ENCODE measurements at regions not wholly inside any gene's neighbourhood (a gene's known extent, or its start where the extent isn't known, plus 50 kb on each side); places are given as distances from the start of the nearest gene placed in this dataset.

DNA sequence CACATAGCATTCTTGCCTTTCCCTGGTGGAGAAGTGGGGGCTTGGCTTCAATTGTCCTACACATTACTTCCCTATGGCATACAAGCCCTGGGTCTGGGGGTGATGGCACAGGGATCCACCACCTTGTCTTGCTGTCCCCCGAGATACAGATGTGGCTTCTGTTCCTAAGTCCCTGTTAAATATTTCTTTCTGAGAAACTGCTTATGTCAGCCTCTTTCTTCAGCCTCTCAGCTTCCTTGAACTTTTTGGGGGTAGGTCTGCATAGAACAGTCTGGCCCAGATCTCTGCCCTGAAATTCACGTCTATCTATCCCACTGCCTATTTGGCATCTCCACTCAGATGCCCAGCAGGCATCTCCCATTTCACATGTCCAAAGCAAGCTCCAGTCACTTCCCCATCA is 177.4 kb downstream of the SCP2D1 start:
- Histone ChIP-seq H3K27me3 (no peaks in the 10 kb centered on the region), H3K4me3 (no peak overlapping the region), H3K27ac (peak overlapping the region; percentile 58 to 86), H3K9me3 (no peaks in the 10 kb centered on the region), H3K4me1 (no peaks in the 10 kb centered on the region), H3K36me3 (no peaks in the 10 kb centered on the region)
- intact Hi-C loops (cut with DNase I; ENCODE audit: low total_unique reads), result no loop called here
- TF ChIP-seq POLR2A (IDR thresholded peaks at IDR 0.05) (no peak), POLR2AphosphoS5 (IDR thresholded peaks at IDR 0.05) (no peak)
- TF ChIP-seq, protein P1, sequence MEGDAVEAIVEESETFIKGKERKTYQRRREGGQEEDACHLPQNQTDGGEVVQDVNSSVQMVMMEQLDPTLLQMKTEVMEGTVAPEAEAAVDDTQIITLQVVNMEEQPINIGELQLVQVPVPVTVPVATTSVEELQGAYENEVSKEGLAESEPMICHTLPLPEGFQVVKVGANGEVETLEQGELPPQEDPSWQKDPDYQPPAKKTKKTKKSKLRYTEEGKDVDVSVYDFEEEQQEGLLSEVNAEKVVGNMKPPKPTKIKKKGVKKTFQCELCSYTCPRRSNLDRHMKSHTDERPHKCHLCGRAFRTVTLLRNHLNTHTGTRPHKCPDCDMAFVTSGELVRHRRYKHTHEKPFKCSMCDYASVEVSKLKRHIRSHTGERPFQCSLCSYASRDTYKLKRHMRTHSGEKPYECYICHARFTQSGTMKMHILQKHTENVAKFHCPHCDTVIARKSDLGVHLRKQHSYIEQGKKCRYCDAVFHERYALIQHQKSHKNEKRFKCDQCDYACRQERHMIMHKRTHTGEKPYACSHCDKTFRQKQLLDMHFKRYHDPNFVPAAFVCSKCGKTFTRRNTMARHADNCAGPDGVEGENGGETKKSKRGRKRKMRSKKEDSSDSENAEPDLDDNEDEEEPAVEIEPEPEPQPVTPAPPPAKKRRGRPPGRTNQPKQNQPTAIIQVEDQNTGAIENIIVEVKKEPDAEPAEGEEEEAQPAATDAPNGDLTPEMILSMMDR (IDR thresholded peaks at IDR 0.05), result no peak
- DNase-seq (ENCODE audit: low spot score in 2 of 2), result no peak

DNA sequence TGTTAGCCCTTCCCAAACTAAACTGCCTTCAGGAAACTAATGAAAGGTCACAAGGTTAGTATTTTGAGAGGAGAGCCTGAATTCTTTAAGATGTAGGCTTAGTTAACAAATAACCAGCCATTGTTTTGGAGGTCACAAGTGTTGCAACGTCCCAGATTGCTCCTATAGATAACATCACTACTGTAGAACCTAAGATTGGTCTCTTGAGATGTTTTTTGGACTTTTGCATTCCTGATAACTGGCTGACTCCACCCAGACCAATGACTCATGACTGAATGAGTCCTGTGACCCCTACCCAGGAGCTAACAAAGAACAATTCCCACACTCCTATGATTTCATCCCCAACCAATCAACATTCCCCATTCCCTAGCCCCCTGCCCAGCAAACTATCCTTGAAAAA is 178.8 kb downstream of the SCP2D1 start:
- no peak for DNase-seq (ENCODE audit: low spot score in 2 of 2)
- Histone ChIP-seq H3K36me3 (no peaks in the 10 kb centered on the region), H3K27ac (no peak overlapping the region), H3K4me3 (no peak overlapping the region), H3K4me1 (no peaks in the 10 kb centered on the region), H3K9me3 (no peaks in the 10 kb centered on the region), H3K27me3 (no peaks in the 10 kb centered on the region)
- no peak for TF ChIP-seq POLR2AphosphoS5 (IDR thresholded peaks at IDR 0.05)
- TF ChIP-seq, protein P1 (IDR thresholded peaks at IDR 0.05), result no peak
- TF ChIP-seq POLR2A (IDR thresholded peaks at IDR 0.05), result no peak
- intact Hi-C loops (cut with DNase I; ENCODE audit: low total_unique reads), result no loop called here

DNA sequence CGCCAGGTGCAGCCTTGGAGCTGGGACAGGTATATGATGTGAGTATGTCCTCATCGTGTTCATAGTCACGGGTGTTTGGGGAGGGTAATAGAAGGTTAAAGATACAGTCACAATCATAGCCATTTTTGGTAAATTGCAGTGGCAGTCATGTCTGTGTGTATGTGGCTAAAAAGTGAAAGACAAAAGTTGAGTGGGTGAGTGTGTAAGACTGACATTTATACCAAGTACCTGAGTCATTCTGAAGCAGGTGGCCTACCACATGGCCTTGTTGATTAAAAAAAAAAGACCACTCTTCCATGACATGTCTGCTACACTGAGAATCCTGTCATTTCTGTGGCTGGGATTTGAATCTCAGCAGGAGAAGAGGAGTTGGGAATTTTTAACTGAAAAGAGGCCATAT is 181.9 kb downstream of the SCP2D1 start:
- intact Hi-C loops (cut with DNase I; ENCODE audit: low total_unique reads), result no loop called here
- Histone ChIP-seq H3K27me3 (no peaks in the 10 kb centered on the region), H3K27ac (no peak overlapping the region), H3K4me1 (no peaks in the 10 kb centered on the region), H3K36me3 (no peaks in the 10 kb centered on the region), H3K4me3 (no peak overlapping the region), H3K9me3 (no peaks in the 10 kb centered on the region)
- DNase-seq (ENCODE audit: low spot score in 2 of 2), result no peak
- TF ChIP-seq POLR2A (IDR thresholded peaks at IDR 0.05) (no peak), POLR2AphosphoS5 (IDR thresholded peaks at IDR 0.05) (no peak)
- TF ChIP-seq, protein P1 (IDR thresholded peaks at IDR 0.05), result no peak

DNA sequence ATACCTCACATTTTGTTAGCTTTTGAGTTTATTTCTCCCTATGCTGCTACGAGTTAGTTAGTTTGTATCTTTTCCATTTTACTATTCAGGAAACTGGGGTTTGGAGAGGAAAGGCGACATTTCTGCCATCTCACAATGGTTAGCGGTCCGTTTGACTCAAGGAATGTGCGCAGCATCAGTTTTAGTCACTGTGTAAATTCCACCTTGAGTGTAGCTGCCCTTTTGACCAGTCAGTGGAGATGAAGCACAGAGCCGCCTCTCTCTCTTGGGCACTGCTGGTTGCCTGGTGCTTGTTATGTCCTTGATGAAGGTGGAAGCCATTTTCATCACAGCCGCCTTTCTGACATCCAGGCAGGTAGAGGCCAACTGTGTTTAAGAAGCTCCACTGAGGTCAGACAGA is 185.5 kb downstream of the SCP2D1 start:
- no peak for DNase-seq (ENCODE audit: low spot score in 2 of 2)
- Histone ChIP-seq H3K4me1 (no peaks in the 10 kb centered on the region), H3K27me3 (no peaks in the 10 kb centered on the region), H3K27ac (no peak overlapping the region), H3K9me3 (no peaks in the 10 kb centered on the region), H3K4me3 (no peak overlapping the region), H3K36me3 (no peaks in the 10 kb centered on the region)
- TF ChIP-seq POLR2A (IDR thresholded peaks at IDR 0.05) (no peak), POLR2AphosphoS5 (IDR thresholded peaks at IDR 0.05) (no peak)
- TF ChIP-seq, protein P1 (IDR thresholded peaks at IDR 0.05), result no peak
- intact Hi-C loops (cut with DNase I; ENCODE audit: low total_unique reads), result no loop called here

DNA sequence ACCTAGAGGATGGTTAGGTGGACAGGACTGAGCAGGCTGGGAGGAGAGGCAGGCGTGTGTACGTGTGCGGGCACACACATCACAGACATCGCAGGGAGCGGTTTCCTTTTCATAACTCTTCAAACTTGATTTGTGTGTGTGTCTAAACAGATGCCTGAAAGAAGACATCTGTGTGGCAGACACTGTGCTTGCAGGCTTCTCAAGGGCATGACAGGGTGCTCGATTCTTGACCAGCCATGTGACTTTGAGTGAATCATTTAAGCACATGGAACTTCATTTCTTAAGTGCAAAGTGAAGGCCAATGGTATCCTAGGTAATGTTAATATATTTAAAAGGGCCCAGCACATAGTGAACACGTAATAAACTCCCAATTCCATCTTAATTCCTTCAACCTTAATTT is 186.5 kb downstream of the SCP2D1 start:
- Histone ChIP-seq H3K36me3 (no peaks in the 10 kb centered on the region), H3K4me1 (no peaks in the 10 kb centered on the region), H3K27ac (no peak overlapping the region), H3K9me3 (no peaks in the 10 kb centered on the region), H3K4me3 (no peak overlapping the region), H3K27me3 (no peaks in the 10 kb centered on the region)
- intact Hi-C loops (cut with DNase I; ENCODE audit: low total_unique reads), result no loop called here
- DNase-seq (ENCODE audit: low spot score in 2 of 2), result no peak
- TF ChIP-seq POLR2AphosphoS5 (IDR thresholded peaks at IDR 0.05) (no peak), POLR2A (IDR thresholded peaks at IDR 0.05) (no peak)
- TF ChIP-seq, protein P1 (IDR thresholded peaks at IDR 0.05), result no peak

Data from breast epithelium (tissue), 4 donors.